Stimulated activated CD4-positive, alpha-beta T cell treated with anti-CD3 and anti-CD28 coated beads, Interleukin-2, amount 100 ng/mL, for 24 hours (primary cell): ENCODE measurements at regions not wholly inside any gene's neighbourhood (a gene's known extent, or its start where the extent isn't known, plus 50 kb on each side); places are given as distances from the start of the nearest gene placed in this dataset.

ENCODE experiments used
- DNase-seq, 2 donors: peaks; one replicate each; pipeline ENCODE4 v3.0.0-alpha.2; 2020

DNA sequence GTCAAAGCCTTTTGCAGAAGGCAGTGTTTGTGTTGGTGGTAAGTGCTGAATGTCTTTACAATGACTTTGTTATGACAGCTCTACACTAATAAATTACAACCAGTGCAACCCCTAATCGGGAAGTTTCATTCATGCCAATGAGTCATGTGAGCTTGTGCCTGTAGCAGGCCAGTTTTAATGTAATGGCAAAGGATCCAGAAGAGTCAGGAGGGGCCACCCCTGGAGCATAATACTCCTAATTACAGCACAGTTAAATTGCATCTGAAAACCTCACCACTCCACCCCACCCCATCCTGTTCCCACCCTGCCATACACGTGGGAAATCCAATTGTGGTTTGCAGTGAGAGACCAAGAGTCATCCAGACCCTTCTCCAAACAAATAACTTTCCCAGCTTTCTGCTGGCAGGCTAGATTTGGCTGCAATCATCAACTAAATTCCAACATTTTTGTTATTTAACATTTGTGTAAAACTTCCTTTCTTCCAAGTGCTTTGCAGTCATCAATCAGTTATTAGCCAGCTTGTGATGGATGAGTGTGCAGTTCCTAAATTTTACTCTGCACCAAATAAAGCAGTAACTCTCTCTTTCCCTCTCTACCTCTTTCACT lies 277.3 kb upstream of the FAT3 start:
- DNase-seq = no peak

DNA sequence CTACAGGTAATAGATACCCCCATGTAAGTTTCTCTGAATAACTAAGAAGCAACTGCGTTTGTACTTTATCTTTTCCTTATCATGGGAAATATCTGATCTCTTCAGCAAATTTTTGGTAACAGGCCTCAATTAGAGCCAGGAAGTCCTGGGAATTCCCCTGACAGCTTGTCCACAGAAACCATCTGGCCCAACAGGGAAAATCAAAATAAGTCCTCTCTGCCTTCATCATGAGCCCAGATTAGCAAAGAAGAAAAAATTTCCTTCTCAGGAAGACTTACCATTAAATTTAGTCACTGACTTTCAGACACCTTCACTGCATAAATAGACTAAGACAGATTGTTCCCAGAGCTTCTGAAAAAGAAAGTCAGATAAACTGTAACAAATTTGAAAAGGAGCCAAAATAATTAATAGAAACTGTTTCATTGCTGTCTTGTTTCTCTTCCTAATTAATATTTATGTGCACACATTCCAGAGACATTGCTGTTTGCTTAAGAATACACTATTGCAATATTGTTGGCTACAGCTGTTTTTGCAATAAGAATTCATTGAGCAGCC lies 278.1 kb upstream of the FAT3 start:
- no peak for DNase-seq

DNA sequence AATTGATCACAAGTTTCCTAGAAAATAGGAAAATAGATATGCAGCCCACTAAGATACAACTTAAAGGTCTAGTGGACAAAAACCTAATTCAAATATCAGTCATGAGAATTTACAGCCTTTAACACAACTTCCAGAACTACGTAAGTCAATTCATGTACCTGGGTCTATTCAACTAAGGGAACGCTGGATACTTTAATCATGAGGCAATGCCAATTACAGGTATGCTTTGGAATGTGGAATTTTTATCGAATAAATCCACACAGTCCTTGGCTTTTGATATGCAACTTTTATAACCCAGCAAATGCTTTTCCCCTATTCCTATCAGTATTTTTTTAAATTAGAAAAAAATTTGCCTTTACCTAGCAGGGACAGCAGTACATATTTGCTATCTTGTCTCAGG lies 289.5 kb upstream of the FAT3 start:
- no peak for DNase-seq

DNA sequence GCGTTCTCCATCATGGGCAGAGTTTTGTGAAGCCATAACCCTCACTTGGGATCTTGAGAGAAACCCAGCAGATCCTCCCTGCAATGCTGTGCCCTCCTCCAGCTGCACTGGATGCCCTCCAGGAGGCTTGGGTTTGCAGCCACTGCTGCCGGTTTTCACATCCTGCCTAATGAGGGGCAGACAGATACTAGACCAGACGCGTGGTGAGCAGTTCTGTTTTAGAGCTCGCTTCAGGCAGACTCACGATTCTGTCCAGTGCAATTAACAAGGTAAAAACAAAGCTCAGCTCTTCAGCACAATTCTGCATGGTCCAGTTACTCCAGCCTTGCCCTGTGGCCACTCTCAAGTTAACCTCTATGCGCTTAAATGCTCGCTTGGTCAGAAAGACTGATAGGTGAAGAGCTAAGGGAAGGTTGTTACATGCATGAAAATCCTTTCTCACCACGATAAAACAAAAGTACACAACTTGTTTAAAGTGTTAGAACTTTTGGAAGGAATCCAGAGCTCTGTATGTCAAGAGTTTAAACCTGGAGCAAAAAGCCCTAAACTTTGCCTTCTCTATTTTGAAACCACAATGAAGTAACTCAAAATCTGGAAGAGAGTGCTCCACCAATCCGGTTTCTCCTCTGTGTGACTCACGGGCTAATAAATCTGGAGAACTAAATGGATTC lies 292.3 kb upstream of the FAT3 start:
- DNase-seq = no peak

DNA sequence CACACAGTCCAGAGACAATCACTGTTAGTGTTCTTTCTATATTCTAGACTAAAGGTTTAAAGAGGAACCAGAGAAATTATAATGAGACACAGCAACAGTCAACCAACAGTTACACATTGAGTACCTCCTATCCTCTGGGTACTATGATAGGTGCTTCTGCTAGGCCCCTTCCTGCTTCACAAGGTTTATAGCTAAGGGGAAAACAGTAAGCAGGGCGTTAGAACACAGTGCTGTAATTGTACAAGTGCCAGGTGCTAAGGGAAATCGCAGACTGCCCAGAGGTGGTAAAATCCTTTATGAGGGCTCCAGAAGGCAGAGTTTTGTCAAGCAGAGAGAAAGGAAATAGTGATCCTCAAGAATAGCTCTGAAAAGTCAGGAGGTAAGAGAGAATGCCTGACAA lies 297.2 kb upstream of the FAT3 start:
- no peak for DNase-seq

DNA sequence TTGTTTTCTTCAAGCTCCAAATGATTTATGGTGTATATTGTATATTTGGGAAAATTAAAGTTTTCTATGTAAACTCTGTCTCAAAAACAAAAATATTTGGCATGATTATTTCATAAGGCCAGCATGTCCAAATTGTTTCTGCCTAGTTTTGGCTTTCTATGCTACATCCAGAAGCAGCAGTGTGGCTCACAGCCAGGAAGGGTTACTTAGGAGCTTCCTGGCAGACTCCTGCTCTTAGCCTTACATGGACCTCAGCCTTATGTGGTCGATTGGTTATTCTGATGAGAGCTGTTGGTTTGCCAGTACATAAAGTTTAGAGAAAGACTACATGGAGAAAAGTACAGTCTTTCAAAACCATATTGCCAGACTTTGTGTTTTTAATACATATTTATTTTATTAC lies 297.7 kb upstream of the FAT3 start:
- no peak for DNase-seq

DNA sequence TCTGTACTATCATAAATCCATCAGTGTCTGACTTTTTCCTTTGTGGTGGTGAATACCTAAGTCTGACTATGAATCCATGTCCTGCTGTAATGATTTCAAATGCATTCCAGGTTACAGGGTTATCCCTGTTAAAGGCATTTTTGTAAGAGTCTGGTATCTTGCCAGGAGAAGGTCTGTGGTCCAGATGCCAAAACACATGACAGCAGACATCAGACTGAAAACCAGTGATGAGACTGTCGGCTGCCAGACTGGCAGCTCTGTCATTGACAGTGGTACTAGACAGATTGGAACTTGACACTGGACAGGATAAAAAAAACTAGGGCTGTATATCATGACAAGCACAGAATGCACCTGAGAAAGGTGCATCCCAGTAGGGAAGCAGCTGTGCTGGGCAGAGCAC lies 301.8 kb upstream of the FAT3 start:
- no peak for DNase-seq

DNA sequence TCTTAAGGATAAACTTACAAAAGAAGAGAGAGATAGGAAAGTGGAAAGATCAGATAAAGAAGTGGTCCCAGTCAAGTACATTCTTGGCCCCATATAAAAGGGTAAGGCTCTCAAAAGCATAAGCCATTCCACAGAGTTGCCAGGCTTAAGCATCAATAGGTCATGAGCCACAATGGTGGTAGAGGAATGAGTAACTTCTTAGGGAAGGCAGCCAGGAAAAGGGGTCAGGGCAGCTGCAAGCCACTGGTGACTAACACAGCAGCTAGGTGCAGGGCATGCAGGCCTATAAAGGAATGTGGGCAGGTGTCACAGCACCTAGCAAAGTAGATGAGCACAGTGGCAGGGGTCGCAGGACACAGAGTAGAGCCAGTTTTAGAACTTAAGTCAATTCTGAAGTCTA lies 302.6 kb upstream of the FAT3 start:
- no peak for DNase-seq

DNA sequence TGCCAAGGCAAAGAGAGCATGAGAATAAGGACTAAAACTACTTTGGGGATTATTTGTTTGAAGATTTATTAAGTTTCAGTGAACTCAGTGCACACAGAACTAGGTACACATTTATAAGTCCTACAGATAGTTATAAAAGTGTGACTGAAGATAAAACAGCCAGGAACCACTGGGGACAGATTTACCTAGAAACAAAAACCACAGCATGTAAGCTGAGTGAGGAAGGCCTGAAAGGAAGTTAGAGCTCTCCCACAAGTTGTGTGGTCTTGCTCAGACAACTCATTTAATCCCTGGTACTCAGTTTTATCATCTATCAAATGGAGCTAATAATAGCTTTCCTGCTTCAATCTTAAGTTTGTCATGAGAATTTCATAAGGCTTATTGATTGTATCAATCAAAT lies 311.2 kb upstream of the FAT3 start:
- DNase-seq = no peak

DNA sequence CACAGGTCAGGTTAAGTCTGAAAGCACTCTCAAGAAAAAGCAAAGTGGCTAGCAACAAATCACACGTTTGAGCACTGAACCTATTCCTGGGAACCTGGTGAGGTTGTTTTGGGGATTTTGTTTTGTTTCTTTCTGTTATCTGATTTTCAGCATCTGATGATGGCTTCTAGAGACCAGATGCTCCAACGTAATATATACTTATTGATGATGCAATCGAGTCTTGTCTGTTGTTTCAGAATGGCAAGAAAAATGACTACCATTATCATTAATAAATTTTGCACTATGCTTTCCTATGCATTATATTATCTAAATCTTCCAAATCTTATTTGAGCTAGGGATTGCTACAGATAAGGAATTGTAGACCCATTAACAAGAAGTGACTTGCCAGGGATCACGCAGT lies 312.3 kb upstream of the FAT3 start:
- DNase-seq = no peak

DNA sequence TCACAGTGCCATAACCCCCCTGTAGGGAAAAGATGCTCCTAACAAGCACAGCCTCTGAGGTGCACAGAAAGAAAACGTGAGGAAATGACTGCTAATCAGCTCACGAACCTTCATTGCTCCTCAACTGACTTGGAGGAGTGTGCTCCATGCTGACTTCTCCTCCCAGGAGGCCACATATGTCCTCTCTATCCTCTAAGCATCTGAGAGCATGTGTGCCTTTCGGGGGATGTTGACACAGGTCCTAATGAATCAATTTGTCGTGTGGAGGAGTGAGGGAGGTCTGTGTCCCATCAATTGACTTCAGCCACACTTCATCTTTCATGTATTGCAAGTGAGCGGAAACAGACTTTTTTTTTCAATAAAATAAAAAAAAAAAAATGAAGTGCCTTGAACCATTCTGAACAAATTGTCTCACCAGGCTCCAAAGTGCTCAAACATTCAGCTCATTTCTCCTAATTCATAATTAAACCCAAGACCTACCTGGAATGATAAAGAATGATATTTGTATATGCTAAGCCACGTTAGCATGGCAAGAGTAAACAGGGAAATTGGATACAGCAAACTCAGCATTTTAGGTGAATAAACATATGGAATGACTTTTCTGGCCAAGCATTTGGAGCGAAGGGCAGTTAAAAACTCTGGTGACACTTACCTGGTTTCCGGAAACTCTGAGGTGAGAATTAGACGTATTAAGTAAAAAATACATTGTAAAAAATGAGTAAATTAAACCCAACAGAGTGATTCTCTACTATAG lies 317.6 kb upstream of the FAT3 start:
- DNase-seq = no peak

DNA sequence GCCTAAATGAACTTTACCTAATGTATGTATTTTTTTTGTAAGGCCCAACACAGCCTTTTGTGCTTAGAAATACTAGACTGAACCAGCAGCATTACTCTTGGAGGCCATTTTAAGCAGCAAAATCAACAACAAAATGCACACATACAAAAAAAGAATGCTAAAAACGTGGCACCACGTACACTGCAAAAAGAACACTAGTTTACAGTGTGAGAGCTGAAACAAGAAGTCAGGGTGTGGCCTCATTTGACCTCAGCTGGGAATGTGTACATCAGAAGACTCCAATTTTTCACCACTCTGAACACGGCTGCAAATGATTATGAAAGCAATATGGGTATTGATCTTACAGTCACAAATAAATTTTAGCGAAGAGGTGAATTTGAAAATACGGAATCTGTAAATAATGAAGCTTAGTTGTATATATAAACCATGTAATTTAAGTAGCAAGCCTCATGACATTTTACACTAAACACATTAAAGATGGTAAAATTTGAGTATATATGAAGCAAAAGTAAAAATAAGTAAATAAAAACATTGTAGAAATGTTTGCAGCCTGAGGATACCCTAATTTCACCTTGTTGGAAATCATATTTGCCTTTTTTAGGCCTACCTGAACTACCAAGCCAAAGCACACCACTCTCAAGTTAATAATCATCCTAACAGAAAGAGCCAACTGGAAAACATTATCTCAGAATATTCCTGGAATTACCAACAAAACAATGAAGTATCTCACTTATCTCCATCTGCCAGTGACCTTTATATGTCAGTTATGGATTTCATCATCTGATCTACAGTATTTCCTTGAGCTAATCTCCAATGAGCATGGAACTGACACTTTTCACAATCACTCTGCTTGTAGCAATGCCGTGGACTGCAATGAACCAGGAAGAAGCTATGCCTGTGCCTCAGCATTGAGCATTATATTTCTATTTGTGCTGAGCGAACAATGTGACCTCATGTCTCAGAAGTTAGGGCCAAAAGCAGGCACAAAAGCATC lies 319.5 kb upstream of the FAT3 start:
- no peak for DNase-seq

DNA sequence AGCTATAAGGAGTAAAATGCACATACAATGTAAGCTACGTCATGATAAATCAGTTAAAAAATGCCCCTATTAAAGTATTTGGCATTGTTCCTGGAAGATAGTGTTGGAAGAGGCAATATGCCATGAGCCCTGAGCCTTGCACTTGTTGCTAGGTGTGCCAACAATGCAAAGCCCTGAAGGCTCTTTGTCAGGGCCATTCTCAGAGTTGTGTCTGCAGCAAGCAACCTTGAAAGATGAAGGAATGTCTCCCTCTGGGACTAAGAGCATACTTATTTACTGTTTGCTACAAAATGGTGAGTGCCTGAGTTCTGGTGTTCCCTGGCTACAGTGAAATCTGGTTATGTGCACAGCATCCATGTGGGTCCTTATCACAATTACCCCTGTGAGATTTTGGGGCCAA lies 322.3 kb upstream of the FAT3 start:
- no peak for DNase-seq

DNA sequence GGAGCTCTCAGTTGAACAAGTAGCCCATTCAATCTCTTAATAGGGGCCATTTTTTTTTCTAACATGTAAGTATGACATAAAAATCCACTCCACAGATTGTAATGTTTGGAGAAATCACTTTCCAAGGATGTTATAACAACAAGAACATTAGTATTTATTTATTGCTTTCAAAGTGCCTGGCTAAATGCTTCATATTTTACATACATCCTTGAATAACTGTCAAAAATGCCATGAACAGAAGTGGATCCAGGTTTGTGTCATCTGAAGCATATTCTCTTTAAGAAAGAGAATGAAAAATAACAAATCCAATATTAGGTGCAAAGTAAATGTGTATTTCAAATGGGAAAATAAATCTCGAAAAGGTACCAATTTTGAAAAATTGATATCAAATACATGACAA lies 344.0 kb upstream of the FAT3 start:
- DNase-seq = no peak

DNA sequence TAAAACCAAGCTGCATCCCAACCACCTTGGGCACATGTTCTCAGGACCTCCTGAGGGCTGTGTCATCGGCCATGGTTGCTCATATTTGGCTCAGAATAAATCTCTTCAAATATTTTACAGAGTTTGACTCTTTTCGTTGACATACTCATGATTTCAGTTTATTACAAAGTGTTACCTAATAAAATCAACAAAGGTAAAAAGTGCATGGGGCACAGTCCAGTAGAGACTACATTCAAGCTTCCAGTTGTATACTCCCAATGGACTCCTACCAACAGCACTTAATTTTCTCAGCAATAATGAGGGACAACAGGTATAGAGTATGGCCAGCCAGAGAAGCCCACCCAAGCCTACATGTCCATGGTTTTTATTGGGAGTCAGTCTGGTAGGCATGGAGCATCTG lies 347.9 kb upstream of the FAT3 start:
- no peak for DNase-seq

DNA sequence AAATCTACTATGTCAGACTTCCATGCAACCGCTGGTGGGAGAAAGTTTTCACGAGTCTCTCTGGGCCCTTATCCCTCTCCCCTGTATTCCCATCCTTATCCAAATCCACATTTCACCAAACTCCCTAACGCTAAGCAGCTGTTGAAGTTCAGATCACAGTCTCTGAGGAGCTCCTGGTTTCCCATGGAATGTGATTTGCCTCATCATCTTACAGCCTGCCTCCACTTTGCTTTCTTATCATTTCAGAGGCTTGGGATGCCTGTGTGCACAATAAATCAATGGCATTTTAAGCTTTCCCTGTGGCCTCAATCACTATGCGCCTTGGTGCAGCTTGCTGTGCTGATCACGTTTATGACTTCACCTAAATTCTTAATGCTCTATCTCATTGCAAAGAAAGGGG lies 352.4 kb upstream of the FAT3 start:
- DNase-seq = no peak

DNA sequence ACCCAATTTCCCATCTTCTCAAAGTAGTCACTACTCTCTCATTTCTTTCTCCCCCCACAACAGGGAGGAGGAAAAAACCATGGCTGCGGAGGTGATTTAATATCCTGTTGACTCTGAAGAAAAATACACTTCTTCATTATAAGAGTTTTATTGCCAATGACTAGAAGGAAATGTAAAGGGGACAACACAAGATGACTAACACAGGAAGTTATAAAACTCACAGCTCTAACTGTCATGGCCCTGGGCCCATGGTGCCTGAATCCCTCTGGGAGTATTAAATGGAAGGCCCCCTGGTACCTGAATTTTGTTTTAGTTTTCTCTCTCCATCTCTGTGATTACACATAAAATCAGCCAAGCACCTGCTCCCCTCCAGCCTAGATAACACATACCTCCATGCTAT lies 352.8 kb upstream of the FAT3 start:
- no peak for DNase-seq

DNA sequence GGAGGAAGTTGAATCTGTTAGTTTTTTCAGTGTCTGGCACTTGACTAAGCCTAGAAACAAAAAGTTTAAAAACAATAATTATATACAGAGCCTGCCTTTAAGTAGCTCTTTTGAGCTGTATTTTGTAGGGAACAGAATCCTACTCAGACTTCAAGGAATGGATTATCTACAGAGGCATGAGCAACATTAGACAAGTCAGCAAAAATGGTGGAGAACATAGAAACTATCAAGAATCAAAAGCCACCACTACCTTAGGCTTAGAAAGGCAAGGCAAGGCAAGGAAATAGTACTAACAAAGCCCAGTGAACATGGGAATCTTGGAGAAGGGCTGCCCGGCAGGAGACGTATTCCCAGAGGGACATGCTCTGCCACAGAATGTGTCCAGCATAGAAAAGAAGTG lies 353.6 kb upstream of the FAT3 start:
- no peak for DNase-seq

DNA sequence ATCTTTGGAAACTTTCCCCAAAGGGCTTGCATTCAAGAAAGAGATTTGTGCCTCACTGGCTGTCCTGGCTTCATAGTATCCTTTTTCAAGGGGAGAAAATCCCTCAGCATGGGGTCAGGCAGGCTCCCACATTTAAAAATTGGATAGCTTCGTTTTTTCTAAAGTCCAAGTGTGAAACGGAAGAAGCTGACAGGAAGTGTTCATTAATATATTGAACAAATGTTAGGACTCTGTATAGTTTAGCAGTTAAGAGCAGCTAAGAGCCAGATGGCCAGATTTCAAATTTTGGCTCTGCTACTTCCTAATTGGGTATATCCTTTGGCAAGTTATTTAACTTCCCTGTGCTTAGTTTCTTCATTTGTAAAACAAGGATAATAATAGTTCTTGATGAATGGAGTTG lies 354.9 kb upstream of the FAT3 start:
- DNase-seq = no peak

DNA sequence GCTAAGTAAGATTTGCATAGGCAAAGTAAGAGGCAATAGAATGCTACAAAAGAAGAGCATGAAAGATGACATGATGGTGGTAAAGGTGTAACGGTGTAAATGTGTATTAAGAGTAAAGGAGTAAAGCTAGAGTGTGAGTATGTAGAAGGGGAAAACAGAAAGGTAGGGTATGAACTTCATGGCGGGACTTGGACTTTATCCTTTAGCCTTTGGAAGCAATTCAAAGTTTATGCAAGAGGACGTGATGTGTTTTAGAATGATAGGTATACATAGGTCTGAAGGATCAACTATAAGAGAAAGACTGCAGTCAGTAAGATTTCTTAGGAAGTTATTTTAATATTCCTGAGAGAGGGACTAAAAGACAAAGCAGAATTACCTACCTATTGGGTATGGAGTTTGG lies 358.0 kb upstream of the FAT3 start:
- no peak for DNase-seq

DNA sequence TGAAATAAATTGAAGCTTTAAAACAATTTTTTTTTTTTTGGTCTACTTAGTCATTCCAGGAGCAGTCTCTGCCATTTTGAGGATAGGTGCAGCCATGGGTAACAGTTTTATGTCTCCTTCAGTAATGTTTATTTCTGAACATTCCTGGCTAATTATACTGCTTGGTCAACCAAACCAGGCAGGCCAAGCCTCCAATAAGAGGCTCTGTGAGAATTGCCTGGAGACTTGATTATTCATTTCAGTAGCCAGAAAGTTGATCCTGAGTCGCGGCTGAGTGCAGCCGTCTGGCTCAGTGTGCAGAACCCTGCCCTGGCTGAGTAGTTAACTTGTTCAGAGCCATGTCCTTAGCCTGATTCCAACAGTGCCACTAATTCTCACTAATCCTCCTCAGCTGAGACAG lies 364.0 kb upstream of the FAT3 start:
- no peak for DNase-seq

DNA sequence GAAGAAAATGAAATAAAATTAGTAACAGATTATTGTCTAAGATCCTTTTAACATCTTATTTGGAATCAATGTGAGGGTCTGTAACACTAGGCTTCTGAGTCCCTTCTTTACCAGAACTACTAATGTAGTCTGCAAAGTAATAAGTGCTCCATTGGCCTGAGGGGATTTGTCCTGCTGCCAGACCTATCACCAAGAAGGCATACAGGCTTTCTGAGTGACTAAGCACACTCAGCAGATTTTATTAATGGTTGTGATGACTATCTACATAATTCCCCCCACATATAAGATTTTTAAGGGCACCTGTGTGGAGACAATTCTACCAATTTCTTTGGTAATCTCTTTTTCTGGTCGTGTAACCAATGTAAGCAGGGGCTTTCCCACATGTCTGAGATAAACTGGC lies 365.0 kb upstream of the FAT3 start:
- DNase-seq = no peak

DNA sequence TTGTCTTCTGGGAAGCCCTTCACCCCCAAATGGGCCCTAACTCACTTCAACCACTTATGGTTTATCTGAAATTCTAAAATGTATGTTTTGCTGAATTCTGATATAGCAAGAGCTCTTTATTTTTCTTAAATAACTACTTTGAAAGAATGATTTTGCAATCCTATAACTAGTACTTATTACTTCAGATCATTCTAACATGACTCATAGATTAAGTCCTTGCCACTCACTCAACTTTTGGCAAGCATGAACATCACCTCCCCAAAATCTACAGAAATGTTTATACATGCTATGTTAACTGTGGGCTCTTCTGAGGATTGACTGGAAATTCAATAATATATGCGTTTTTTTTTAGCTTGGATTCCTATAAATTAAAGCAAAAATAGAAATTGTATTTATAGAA lies 367.4 kb upstream of the FAT3 start:
- DNase-seq = no peak
